Smooth muscle cell (in vitro differentiated cells): ENCODE measurements at regions not wholly inside any gene's neighbourhood (a gene's known extent, or its start where the extent isn't known, plus 50 kb on each side); places are given as distances from the start of the nearest gene placed in this dataset.

Experiments used
- DNase-seq: peaks from one replicate; lab custom pipeline; 2025; ENCODE audit not compliant: unreplicated experiment; lab: John Stamatoyannopoulos, UW
- H2AFZ ChIP-seq: fragments of 200-600 bp; sonication (generic); 2 replicates; pipeline ENCODE4 v1.6.0; 2016; ENCODE audit warnings: antibody characterized with exemption, low read depth, mild to moderate bottlenecking
- H3F3A ChIP-seq: fragments of 200-600 bp; sonication (generic); 2 replicates; pipeline ENCODE4 v1.6.0; 2017; ENCODE audit warnings: antibody characterized with exemption, low read depth
- H3K27ac ChIP-seq: fragments of 200-600 bp; sonication (generic); 2 replicates; pipeline ENCODE4 v1.5.1; 2016; ENCODE audit warnings: low read depth, mild to moderate bottlenecking
- H3K27me3 ChIP-seq: fragments of 200-600 bp; sonication (generic); 2 replicates; pipeline ENCODE4 v1.6.1; 2016; ENCODE audit warnings: low read depth, mild to moderate bottlenecking
- H3K36me3 ChIP-seq: fragments of 200-600 bp; sonication (generic); 2 replicates; pipeline ENCODE4 v1.5.1; 2016; ENCODE audit warnings: low read depth
- H3K4me1 ChIP-seq: fragments of 200-600 bp; sonication (generic); 2 replicates; pipeline ENCODE4 v1.5.1; 2016; ENCODE audit warnings: low read depth
- H3K4me2 ChIP-seq: fragments of 200-600 bp; sonication (generic); 2 replicates; pipeline ENCODE4 v1.6.0; 2016; ENCODE audit warnings: mild to moderate bottlenecking
- H3K4me3 ChIP-seq: fragments of 200-600 bp; sonication (generic); 2 replicates; pipeline ENCODE4 v1.5.1; 2016; ENCODE audit warnings: mild to moderate bottlenecking
- H3K79me2 ChIP-seq: fragments of 200-600 bp; sonication (generic); 2 replicates; pipeline ENCODE4 v1.6.0; 2016; ENCODE audit warnings: low read depth, mild to moderate bottlenecking
- H3K9ac ChIP-seq: fragments of 200-600 bp; sonication (generic); 2 replicates; pipeline ENCODE4 v1.6.0; 2016; ENCODE audit warnings: low read depth
- H3K9me3 ChIP-seq: fragments of 200-600 bp; sonication (generic); replicated peaks from 2 replicates; pipeline ENCODE4 v1.5.1; 2016; ENCODE audit warnings: low read depth
- H4K20me1 ChIP-seq: fragments of 200-600 bp; sonication (generic); 2 replicates; pipeline ENCODE4 v1.6.0; 2016; ENCODE audit warnings: low read depth
- CTCF ChIP-seq: fragments of 200-600 bp; sonication (generic); IDR thresholded peaks from 2 replicates; pipeline ENCODE4 v1.5.1; 2017; ENCODE audit warnings: borderline replicate concordance, mild to moderate bottlenecking, antibody characterized with exemption; ENCODE audit not compliant: insufficient read depth, poor library complexity, severe bottlenecking
- WGBS: methylation state at CpG from one replicate; pipeline ENCODE4 v1.1.7; 2016; ENCODE audit warnings: low lambda C conversion rate; 5-methylcytosine and 5-hydroxymethylcytosine counted together

GRCh38 chr4:125956276-125956675, 641.5 kb downstream of the FAT4 start:
- Histone ChIP-seq H3K4me3 (no peak overlapping the region), H3K9ac (no peak overlapping the region), H3K79me2 (no peaks in the 10 kb centered on the region), H3F3A (no peaks in the 10 kb centered on the region), H3K4me2 (no peak overlapping the region), H3K36me3 (no peaks in the 10 kb centered on the region), H3K9me3 (no peaks in the 10 kb centered on the region), H4K20me1 (no peaks in the 10 kb centered on the region), H2AFZ (no peak overlapping the region), H3K4me1 (no peaks in the 10 kb centered on the region), H3K27ac (no peak overlapping the region), H3K27me3 (no peaks in the 10 kb centered on the region)
- no peak for DNase-seq
- WGBS, result 87% methylated on average over 1 of the region's 1 CpG
- TF ChIP-seq CTCF, result no peak

GRCh38 chr4:125958519-125958918, 643.8 kb downstream of the FAT4 start:
- H3K4me3 ChIP-seq, result no peak overlapping the region
- DNase-seq, result no peak
- no peaks in the 10 kb centered on the region for H3K4me1 ChIP-seq
- H3K27me3 ChIP-seq, result no peaks in the 10 kb centered on the region
- no peak overlapping the region for H3K4me2 ChIP-seq
- H3K36me3 ChIP-seq, result no peaks in the 10 kb centered on the region
- H3K9me3 ChIP-seq, result no peaks in the 10 kb centered on the region
- TF ChIP-seq CTCF, result no peak
- H3K27ac ChIP-seq, result no peak overlapping the region
- no peaks in the 10 kb centered on the region for H4K20me1 ChIP-seq
- no peaks in the 10 kb centered on the region for H3K79me2 ChIP-seq
- H3K9ac ChIP-seq, result no peak overlapping the region
- no peak overlapping the region for H2AFZ ChIP-seq
- H3F3A ChIP-seq, result no peaks in the 10 kb centered on the region

- DNase-seq, result no peak
- H3K9me3 ChIP-seq, result no peaks in the 10 kb centered on the region
- H3K4me2 ChIP-seq, result no peak overlapping the region
- H3K4me1 ChIP-seq, result no peaks in the 10 kb centered on the region
- H3F3A ChIP-seq, result no peaks in the 10 kb centered on the region
- no peak overlapping the region for H3K4me3 ChIP-seq
- H3K36me3 ChIP-seq, result no peaks in the 10 kb centered on the region
- no peaks in the 10 kb centered on the region for H4K20me1 ChIP-seq
- no peaks in the 10 kb centered on the region for H3K79me2 ChIP-seq
- no peaks in the 10 kb centered on the region for H3K27me3 ChIP-seq
- TF ChIP-seq CTCF, result no peak
- 72% methylated on average over 5 of the region's 5 CpGs for WGBS
- no peak overlapping the region for H2AFZ ChIP-seq
- no peak overlapping the region for H3K27ac ChIP-seq
- H3K9ac ChIP-seq, result no peak overlapping the region
These were observed 646.9 kb downstream of the FAT4 start for GRCh38 chr4:125961626-125962025.

GRCh38 chr4:125975861-125976397, 661.2 kb downstream of the FAT4 start:
- H3K4me1 ChIP-seq, result no peaks in the 10 kb centered on the region
- H3K4me2 ChIP-seq, result peak overlapping the region; percentile 51
- TF ChIP-seq CTCF, result no peak
- H3K27me3 ChIP-seq, result no peaks in the 10 kb centered on the region
- 42% methylated on average over 4 of the region's 4 CpGs for WGBS
- no peaks in the 10 kb centered on the region for H4K20me1 ChIP-seq
- no peak overlapping the region for H3K27ac ChIP-seq
- DNase-seq, result no peak
- H3K9me3 ChIP-seq, result no peaks in the 10 kb centered on the region
- peak overlapping the region; percentile 40 for H2AFZ ChIP-seq
- H3K79me2 ChIP-seq, result no peaks in the 10 kb centered on the region
- H3K4me3 ChIP-seq, result no peak overlapping the region
- no peaks in the 10 kb centered on the region for H3F3A ChIP-seq
- no peaks in the 10 kb centered on the region for H3K36me3 ChIP-seq
- no peak overlapping the region for H3K9ac ChIP-seq
